Endodermal cell (in vitro differentiated cells): ENCODE measurements at regions not wholly inside any gene's neighbourhood (a gene's known extent, or its start where the extent isn't known, plus 50 kb on each side); places are given as distances from the start of the nearest gene placed in this dataset.

ENCODE experiments used
- DNase-seq: peaks from one replicate; pipeline ENCODE4 v3.0.0-alpha.2; 2017
- H3K27ac ChIP-seq: 2 replicates; pipeline ENCODE4 v1.5.1; 2013; ENCODE audit warnings: mild to moderate bottlenecking, low read depth, low read length, moderate library complexity
- H3K27me3 ChIP-seq: 2 replicates; pipeline ENCODE4 v1.6.1; 2013; ENCODE audit warnings: mild to moderate bottlenecking, low read length, moderate library complexity; ENCODE audit not compliant: insufficient read depth, control insufficient read depth, poor library complexity, severe bottlenecking
- H3K36me3 ChIP-seq: 2 replicates; pipeline ENCODE4 v1.7.0; 2013; ENCODE audit warnings: mild to moderate bottlenecking, low read length, moderate library complexity; ENCODE audit not compliant: control insufficient read depth, insufficient read depth
- H3K4me1 ChIP-seq: one replicate; pipeline ENCODE4 v1.7.0; 2013; ENCODE audit warnings: low read length; ENCODE audit not compliant: control insufficient read depth, insufficient read depth
- H3K4me3 ChIP-seq: 2 replicates; pipeline ENCODE4 v1.5.1; 2013; ENCODE audit warnings: mild to moderate bottlenecking, low read length, moderate library complexity
- H3K9ac ChIP-seq: 2 replicates; pipeline ENCODE4 v1.6.1; 2013; ENCODE audit warnings: mild to moderate bottlenecking, low read length, moderate library complexity; ENCODE audit not compliant: poor library complexity, severe bottlenecking; ENCODE audit errors: extremely low read depth
- H3K9me3 ChIP-seq: 2 replicates; pipeline ENCODE4 v1.6.1; 2013; ENCODE audit warnings: mild to moderate bottlenecking, low read length, moderate library complexity; ENCODE audit not compliant: control insufficient read depth
- H3K27ac Mint-ChIP-seq: 2 replicates; pipeline ENCODE4 v1.8.0; 2020; ENCODE audit warnings: mixed read lengths
- H3K27me3 Mint-ChIP-seq: 2 replicates; pipeline ENCODE4 v1.8.0; 2021; ENCODE audit warnings: mild to moderate bottlenecking, mixed read lengths; ENCODE audit not compliant: insufficient read depth
- H3K36me3 Mint-ChIP-seq: 2 replicates; pipeline ENCODE4 v1.8.0; 2020; ENCODE audit warnings: low read depth, mixed read lengths
- H3K4me1 Mint-ChIP-seq: 2 replicates; pipeline ENCODE4 v1.8.0; 2020; ENCODE audit warnings: mixed read lengths
- H3K4me3 Mint-ChIP-seq: 2 replicates; pipeline ENCODE4 v1.8.0; 2020; ENCODE audit warnings: mild to moderate bottlenecking, moderate library complexity, mixed read lengths
- H3K9me3 Mint-ChIP-seq: 2 replicates; pipeline ENCODE4 v1.8.0; 2020; ENCODE audit warnings: mild to moderate bottlenecking, mixed read lengths
- WGBS, 2 experiments: methylation state at CpG; one replicate each; pipeline versions ENCODE4 v1.1.5 to v1.1.7; 2013; ENCODE audit warnings: missing lambda C conversion rate in 2 of 2, mixed read lengths in 1 of 2; ENCODE audit not compliant: insufficient coverage in 1 of 2, insufficient read length in 1 of 2; 5-methylcytosine and 5-hydroxymethylcytosine counted together
- TF ChIP-seq, protein P1 (sequence below): fragments of 200-600 bp; sonication (generic); conservative IDR thresholded peaks from 2 replicates; pipeline ENCODE4 v1.5.0; 2021; ENCODE audit warnings: antibody characterized with exemption, mild to moderate bottlenecking

DNA sequence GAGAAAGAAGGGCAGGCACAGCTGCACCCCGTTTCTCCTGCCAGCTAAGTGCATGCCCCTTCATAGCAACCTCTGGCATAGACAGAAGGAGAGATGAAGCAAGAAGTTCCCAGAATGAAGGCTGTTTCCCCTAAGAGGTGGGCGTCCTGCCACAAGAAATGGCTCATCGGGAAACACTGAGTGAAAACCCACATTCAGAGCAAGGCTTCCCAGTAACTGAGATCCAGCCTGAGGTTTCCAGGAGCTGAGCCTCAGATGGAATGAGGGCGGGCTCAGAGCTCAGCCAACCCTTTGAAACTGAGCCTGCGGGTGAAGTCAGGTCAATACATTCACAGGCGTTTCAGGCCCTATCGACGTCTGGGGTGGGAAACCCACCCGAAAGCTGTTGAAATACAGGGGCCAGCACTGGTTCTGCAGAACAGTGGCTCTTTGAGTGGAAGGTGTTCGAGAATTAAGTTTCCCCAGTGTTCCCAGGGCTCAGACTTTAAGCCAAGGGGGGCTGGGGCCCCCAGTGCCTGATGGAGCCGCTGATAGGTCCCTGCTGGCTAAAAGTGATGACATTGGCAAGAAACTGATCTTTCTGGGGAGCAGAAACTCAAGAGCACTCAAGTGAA, 510.2 kb downstream of the RPS24 start:
- no peaks in the 10 kb centered on the region for H3K36me3 Mint-ChIP-seq
- 50 to 85% methylated on average over 10 to 11 of the region's 11 CpGs for WGBS, 2 experiments
- H3K4me1 Mint-ChIP-seq: peaks cover 4% of the 10 kb centered on the region
- Histone ChIP-seq H3K9ac (no peak overlapping the region), H3K36me3 (no peaks in the 10 kb centered on the region), H3K4me1 (no peaks in the 10 kb centered on the region), H3K4me3 (no peak overlapping the region), H3K27ac (peak overlapping the region; percentile 96), H3K27me3 (peaks cover 9% of the 10 kb centered on the region), H3K9me3 (no peaks in the 10 kb centered on the region)
- no peak overlapping the region for H3K4me3 Mint-ChIP-seq
- peaks cover 2% of the 10 kb centered on the region for H3K9me3 Mint-ChIP-seq
- TF ChIP-seq, protein P1, sequence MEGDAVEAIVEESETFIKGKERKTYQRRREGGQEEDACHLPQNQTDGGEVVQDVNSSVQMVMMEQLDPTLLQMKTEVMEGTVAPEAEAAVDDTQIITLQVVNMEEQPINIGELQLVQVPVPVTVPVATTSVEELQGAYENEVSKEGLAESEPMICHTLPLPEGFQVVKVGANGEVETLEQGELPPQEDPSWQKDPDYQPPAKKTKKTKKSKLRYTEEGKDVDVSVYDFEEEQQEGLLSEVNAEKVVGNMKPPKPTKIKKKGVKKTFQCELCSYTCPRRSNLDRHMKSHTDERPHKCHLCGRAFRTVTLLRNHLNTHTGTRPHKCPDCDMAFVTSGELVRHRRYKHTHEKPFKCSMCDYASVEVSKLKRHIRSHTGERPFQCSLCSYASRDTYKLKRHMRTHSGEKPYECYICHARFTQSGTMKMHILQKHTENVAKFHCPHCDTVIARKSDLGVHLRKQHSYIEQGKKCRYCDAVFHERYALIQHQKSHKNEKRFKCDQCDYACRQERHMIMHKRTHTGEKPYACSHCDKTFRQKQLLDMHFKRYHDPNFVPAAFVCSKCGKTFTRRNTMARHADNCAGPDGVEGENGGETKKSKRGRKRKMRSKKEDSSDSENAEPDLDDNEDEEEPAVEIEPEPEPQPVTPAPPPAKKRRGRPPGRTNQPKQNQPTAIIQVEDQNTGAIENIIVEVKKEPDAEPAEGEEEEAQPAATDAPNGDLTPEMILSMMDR: no peak
- H3K27me3 Mint-ChIP-seq: peaks cover 29% of the 10 kb centered on the region
- no peak for DNase-seq
- no peak overlapping the region for H3K27ac Mint-ChIP-seq

DNA sequence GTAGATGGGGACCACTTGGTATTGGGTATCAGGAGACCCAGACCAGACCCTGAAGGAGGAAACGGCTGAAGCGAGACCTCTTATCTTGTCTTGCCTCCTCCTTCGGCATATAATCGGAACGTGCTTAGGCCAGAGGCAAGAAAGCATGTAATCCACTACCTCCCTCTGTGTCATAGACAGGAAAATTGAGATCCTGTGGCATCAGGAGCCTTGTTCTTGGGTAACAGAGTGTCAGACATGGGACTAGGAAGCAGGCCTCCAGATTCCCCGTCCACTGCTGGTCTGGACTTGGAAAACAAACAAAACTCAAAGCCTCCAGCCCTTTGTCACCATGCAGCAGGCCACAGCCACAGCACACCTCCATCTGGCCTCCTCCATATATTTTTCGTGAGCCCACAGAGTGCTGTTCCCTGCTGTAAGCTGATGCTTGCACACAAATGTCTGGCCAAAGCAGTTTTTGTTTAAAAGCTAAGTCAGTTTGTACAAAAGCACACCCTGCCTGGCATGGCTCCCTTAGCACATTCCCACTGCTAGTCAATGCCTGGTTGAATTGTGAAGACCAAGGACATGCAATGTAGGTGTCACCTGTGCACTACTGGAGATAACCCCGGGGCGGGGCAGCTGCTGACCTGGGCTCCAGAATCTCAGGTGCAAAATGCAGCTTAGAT, 510.9 kb downstream of the RPS24 start:
- H3K9ac ChIP-seq: no peak overlapping the region
- WGBS, 2 experiments: 83 to 96% methylated on average over 6 to 9 of the region's 9 CpGs
- peaks cover 9% of the 10 kb centered on the region for H3K27me3 ChIP-seq
- H3K9me3 ChIP-seq: no peaks in the 10 kb centered on the region
- H3K36me3 ChIP-seq: no peaks in the 10 kb centered on the region
- Mint-ChIP-seq H3K27me3 (peaks cover 26% of the 10 kb centered on the region), H3K4me3 (no peak overlapping the region), H3K9me3 (peaks cover 2% of the 10 kb centered on the region), H3K36me3 (no peaks in the 10 kb centered on the region), H3K27ac (no peak overlapping the region), H3K4me1 (peaks cover 4% of the 10 kb centered on the region)
- TF ChIP-seq, protein P1: no peak
- DNase-seq: peak; percentile 13
- H3K4me3 ChIP-seq: no peak overlapping the region
- peak overlapping the region; percentile 96 for H3K27ac ChIP-seq
- H3K4me1 ChIP-seq: no peaks in the 10 kb centered on the region

DNA sequence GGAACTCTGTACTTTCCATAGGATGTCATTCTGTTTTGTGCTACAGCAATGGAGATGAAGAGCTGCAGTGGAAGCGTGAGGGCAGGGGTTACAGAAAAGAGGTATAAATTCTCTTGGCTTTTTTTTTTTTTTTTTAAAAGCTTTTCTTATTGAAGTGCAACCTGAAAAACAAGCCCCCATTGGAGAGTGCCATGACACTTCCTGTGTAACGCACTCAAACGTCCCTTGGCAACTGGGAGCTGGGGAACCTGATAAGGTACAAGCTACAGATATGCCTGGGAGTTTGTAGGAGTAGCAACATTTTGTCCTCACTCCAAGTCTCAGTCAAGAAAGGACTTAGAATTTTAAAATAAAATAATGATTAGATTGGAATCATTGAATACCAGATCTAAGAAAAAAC, 512.1 kb downstream of the RPS24 start:
- WGBS, 2 experiments: 83 to 90% methylated on average over 3 of the region's 3 CpGs
- H3K9me3 Mint-ChIP-seq: no peaks in the 10 kb centered on the region
- no peaks in the 10 kb centered on the region for H3K4me1 ChIP-seq
- no peak overlapping the region for H3K4me3 ChIP-seq
- H3K27ac ChIP-seq: no peak overlapping the region
- no peak for DNase-seq
- no peak overlapping the region for H3K4me3 Mint-ChIP-seq
- TF ChIP-seq, protein P1: no peak
- H3K9me3 ChIP-seq: no peaks in the 10 kb centered on the region
- no peaks in the 10 kb centered on the region for H3K36me3 ChIP-seq
- H3K27me3 Mint-ChIP-seq: peaks cover 23% of the 10 kb centered on the region
- H3K27me3 ChIP-seq: peaks cover 10% of the 10 kb centered on the region
- no peak overlapping the region for H3K27ac Mint-ChIP-seq
- no peaks in the 10 kb centered on the region for H3K36me3 Mint-ChIP-seq
- peaks cover 7% of the 10 kb centered on the region for H3K4me1 Mint-ChIP-seq
- H3K9ac ChIP-seq: no peak overlapping the region
